GM18873 (cell line): ENCODE measurements at regions not wholly inside any gene's neighbourhood (a gene's known extent, or its start where the extent isn't known, plus 50 kb on each side); places are given as distances from the start of the nearest gene placed in this dataset.
"Not testable (repeated sequence)": the region's sequence is repeated elsewhere in the genome, so short reads cannot be mapped to it uniquely, and the experiment has no call there.

Source experiments
- ATAC-seq: cut with Tn5 transposase; IDR thresholded peaks from one replicate; pipeline ENCODE4 v1.9.1; 2021; ENCODE audit warnings: mild to moderate bottlenecking, moderate library complexity, moderate number of reproducible peaks; ENCODE audit not compliant: unreplicated experiment, low FRiP score

GRCh38 chr3:94472511-94472910, 409.6 kb downstream of the NSUN3 start:
- no peak for ATAC-seq

DNA sequence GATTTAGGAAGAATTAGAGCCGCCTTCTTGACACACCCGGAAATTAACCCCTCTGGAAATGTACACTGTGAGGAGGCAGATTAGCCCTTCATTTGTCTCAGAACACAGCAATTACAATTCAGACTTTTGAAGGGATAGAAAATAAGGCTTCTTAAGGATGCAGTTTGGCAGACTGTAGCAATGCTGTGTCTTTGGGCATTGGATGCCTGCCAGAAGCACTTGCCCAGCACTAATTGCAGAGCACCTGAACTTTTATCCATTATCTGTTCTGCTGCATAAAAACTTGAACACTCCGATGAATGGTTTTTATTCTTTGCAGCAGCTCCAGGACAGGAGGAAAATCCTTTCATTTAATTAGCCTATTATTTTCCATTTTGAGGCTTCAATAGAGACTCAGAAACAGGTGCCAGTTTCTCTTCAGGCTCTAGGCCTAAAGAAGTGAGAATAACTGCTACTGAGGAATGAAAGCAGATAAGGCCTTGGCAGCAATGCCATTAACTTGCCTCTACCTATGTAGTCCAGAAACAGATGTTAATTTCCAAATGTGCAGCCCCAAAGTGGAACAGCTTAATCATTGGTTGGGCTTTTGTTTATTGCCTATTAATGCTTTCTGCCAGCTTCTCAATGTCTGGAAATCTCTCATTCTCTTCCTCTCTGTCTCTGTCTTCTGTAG, 418.5 kb downstream of the NSUN3 start:
- ATAC-seq, result no peak

DNA sequence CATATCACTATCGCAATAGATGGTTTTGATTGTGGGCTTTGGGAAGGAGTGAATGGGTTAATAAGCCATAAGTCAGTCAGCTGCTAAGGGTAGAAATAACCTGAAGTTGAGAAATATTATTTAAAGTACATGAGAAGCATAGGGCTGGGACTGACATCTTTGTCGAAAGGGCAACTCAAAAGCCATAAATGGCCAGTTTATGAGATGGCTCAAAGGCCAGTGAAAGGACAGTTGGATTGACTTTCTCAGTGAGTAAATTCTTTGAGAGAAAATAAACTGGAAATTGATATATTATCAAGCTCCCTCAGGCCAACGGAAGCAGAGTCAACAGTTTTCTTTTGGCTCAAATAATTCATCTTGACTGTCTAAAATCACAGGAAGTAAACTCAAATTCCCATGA, 419.8 kb downstream of the NSUN3 start:
- no peak for ATAC-seq

DNA sequence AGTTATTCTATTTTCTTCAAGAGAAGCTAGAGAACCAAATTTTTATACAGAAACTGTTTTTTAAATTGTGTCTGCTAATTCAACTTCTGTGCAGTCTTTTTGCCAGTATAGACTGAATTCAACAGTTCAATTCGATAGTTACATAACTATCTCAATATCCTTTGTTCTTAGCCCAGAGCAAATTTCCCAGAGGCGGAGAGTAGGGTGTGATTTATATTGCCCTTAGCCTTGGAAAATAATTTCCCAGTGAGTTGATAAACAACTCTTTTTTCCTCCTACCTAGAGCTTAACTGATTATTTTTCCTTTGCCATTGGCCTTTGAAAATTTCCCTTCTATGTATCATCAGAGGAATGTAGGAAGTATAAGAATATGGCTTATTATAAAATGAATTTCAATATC, 420.5 kb downstream of the NSUN3 start:
- no peak for ATAC-seq

DNA sequence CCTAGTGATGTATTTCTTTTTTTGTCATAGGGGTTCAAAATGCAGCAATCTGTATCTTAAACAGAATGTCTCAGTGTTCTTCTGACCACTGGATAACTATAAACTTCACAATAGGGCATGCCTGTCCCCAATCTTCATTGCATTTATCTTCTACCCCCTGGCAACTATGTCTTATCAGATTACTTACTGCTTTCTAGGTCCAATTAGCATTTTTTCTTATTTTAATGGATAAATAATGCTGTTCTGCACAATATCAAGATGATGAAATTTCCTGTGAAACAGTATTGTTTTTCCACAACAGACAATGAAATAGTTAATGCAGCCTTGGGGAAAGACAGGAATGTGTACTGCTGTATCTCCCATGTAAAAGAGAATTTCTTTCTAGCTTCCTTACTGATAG, 432.1 kb downstream of the NSUN3 start:
- no peak for ATAC-seq

- ATAC-seq, result no peak
Observed at GRCh38 chr3:94500146-94500545, 437.3 kb downstream of the NSUN3 start.

GRCh38 chr3:94507354-94507753, 444.5 kb downstream of the NSUN3 start:
- not testable (repeated sequence) for ATAC-seq

- ATAC-seq, result no peak
Observed at GRCh38 chr3:94512876-94513275, 450.0 kb downstream of the NSUN3 start.

DNA sequence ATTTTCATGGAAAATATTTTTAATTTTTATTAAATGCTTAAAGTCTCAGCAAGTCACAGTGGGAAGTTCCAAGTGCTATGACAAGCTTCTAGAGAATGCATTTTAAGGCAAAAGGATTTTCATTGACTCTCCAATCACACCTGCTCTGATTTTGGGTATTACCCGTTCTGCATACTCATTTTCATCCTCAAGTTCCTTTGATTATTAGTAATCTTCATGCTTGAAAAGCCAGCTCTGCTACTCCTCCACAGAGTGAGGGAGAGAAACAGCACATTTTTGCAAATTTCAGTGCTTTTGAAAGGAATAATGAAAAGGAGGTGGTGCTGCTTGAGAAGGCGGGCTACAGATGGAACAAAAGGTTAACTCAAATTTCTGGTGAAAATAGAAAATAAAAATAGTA, 450.7 kb downstream of the NSUN3 start:
- ATAC-seq, result no peak

GRCh38 chr3:94515983-94516382, 453.1 kb downstream of the NSUN3 start:
- no peak for ATAC-seq

- no peak for ATAC-seq
Observed at GRCh38 chr3:94520364-94520763, 457.5 kb downstream of the NSUN3 start.

- ATAC-seq, result no peak
Observed at GRCh38 chr3:94522488-94522887, 459.6 kb downstream of the NSUN3 start.

GRCh38 chr3:94524102-94524919, 461.4 kb downstream of the NSUN3 start:
- ATAC-seq, result no peak

DNA sequence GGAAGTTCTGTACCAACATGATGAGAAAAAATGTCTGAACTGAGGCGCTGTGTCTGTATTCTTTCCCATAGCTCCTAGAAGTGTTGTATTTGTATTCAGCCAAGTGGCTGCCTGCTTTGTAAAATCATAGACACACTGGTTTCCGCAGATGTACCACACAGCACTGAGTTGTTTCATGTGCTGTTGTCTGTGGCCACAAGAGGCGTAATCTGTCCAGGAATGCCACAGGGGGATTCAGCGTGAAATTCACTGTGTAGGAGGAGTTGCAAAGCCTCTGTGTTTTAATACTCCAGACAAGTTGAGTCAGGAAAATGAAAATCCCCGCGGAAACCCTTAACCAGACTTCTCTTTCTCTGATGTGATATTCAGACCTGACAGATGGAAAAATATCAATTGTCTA, 462.2 kb downstream of the NSUN3 start:
- ATAC-seq, result no peak

- ATAC-seq, result no peak
Observed at GRCh38 chr3:94529816-94530215, 467.0 kb downstream of the NSUN3 start.

- no peak for ATAC-seq
Observed at GRCh38 chr3:94532951-94533350, 470.1 kb downstream of the NSUN3 start.

DNA sequence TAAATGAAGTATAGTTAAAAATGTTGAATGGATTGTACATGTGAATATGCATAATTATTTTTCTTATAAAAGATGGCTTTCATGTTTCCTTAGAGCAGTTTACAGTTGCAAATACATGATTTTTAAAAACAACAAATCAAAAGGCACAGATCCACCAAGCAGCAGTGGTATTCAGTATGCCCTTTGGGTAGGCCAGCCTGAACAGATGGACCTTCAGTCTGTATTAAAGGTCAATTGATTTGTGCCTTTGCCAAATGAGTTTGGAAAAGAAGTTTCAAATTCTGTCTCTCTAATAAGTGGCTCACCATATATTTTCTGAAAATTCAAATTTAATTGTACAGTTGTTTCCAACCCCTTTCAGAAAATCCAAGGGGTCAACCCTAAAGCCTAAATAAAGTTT, 477.1 kb downstream of the NSUN3 start:
- ATAC-seq, result no peak

GRCh38 chr3:94543161-94543560, 480.3 kb downstream of the NSUN3 start:
- no peak for ATAC-seq

- no peak for ATAC-seq
Observed at GRCh38 chr3:94544131-94544789, 481.4 kb downstream of the NSUN3 start.

GRCh38 chr3:94548581-94549316, 485.9 kb downstream of the NSUN3 start:
- ATAC-seq, result no peak

DNA sequence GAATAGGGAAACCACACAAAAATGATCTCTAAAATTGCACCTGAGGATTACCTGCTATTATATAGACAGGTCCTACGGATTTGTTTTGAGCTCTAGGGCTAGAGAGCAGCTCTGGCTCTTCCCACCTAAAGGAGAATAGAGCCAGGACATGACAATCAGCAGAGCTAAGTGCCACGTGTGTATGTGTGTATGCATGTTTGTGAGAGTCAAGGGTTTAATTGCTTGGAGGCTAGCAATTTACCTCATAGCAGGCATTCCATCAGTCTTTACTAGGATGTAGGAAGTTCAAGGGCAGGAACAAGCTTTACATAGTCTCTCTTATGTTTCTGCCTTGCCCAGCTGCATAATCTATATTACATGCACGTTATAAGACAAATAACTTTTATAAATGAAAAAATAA, 498.2 kb downstream of the NSUN3 start:
- no peak for ATAC-seq
